B cell (primary cell): ENCODE measurements at regions not wholly inside any gene's neighbourhood (a gene's known extent, or its start where the extent isn't known, plus 50 kb on each side); places are given as distances from the start of the nearest gene placed in this dataset.

Source experiments
- ATAC-seq: fragments of 200-7000 bp; cut with Tn5 transposase; one replicate; pipeline ENCODE4 v1.10.0; 2021; ENCODE audit warnings: low read depth, mild to moderate bottlenecking, moderate number of reproducible peaks, moderate library complexity
- CTCF ChIA-PET: fragments of 350-600 bp; sonication (Branson Sonifier 250); formaldehyde crosslinking; loops from one replicate; lab custom pipeline; 2021; ENCODE audit warnings: antibody characterized with exemption, inconsistent platforms; lab: Charles Lee
- POLR2A ChIA-PET: fragments of 350-600 bp; sonication (Branson Sonifier 250); formaldehyde crosslinking; loops from one replicate; lab custom pipeline; 2021; ENCODE audit warnings: antibody characterized with exemption; lab: Charles Lee
- DNase-seq: peaks from one replicate; pipeline ENCODE4 v3.0.0; 2013
- H2AFZ ChIP-seq: 2 replicates; pipeline ENCODE4 v1.6.1; 2012; ENCODE audit warnings: mild to moderate bottlenecking, low read depth, low read length; ENCODE audit not compliant: insufficient read depth, poor library complexity, severe bottlenecking
- H3K27ac ChIP-seq, 2 donors: 1 replicate in 1 of 2; 2 replicates in 1 of 2; pipeline ENCODE4 v1.5.1; 2012 to 2013; ENCODE audit warnings: low read length in 2 of 2, mild to moderate bottlenecking in 2 of 2, moderate library complexity in 1 of 2
- H3K27me3 ChIP-seq, 4 experiments: fragments of 200-600 bp in 1 of 4; sonication (generic) in 1 of 4; replicated peaks in 1 of 4; 1 replicate in 2 of 4; 2 replicates in 2 of 4; pipeline versions ENCODE4 v1.6.1 to v1.7.0; 2013 to 2016; ENCODE audit warnings: low read length in 3 of 4, mild to moderate bottlenecking in 2 of 4, mixed read lengths in 1 of 4, moderate library complexity in 1 of 4; ENCODE audit not compliant: insufficient read depth in 4 of 4, control insufficient read depth in 3 of 4; ENCODE audit errors: control extremely low read depth in 1 of 4
- H3K36me3 ChIP-seq, 2 experiments: replicated peaks in 1 of 2; 1 replicate in 1 of 2; 2 replicates in 1 of 2; pipeline versions ENCODE4 v1.6.1 to v1.7.1; 2013; ENCODE audit warnings: low read length in 1 of 2; ENCODE audit not compliant: insufficient read depth in 2 of 2, control insufficient read depth in 1 of 2; ENCODE audit errors: control extremely low read depth in 1 of 2, extremely low read depth in 1 of 2
- H3K4me1 ChIP-seq, 2 donors: fragments of 200-600 bp in 1 of 2; sonication (generic) in 1 of 2; 1 replicate in 1 of 2; 2 replicates in 1 of 2; pipeline versions ENCODE4 v1.5.1 to v1.6.1; 2013 to 2017; ENCODE audit warnings: low read length in 2 of 2; ENCODE audit not compliant: control insufficient read depth in 2 of 2, insufficient read depth in 2 of 2
- H3K4me2 ChIP-seq: replicated peaks from 2 replicates; pipeline ENCODE3; 2012; ENCODE audit warnings: mild to moderate bottlenecking, low read depth, low read length; ENCODE audit not compliant: poor library complexity, severe bottlenecking
- H3K4me3 ChIP-seq, 5 experiments: fragments of 200-600 bp in 1 of 5; sonication (generic) in 1 of 5; 1 replicate in 3 of 5; 2 replicates in 2 of 5; pipeline versions ENCODE4 v1.5.1 to v1.7.0; 2011 to 2016; ENCODE audit warnings: low read length in 4 of 5, mild to moderate bottlenecking in 4 of 5, low read depth in 2 of 5, control low read depth in 1 of 5, moderate library complexity in 1 of 5; ENCODE audit not compliant: insufficient read depth in 1 of 5; ENCODE audit errors: control extremely low read depth in 1 of 5, extremely low read depth in 1 of 5
- H3K79me2 ChIP-seq: fragments of 200-600 bp; sonication (generic); one replicate; pipeline ENCODE4 v1.6.0; 2016; ENCODE audit warnings: low read length; ENCODE audit not compliant: control insufficient read depth, insufficient read depth
- H3K9ac ChIP-seq: fragments of 200-600 bp; sonication (generic); 2 replicates; pipeline ENCODE4 v1.6.1; 2017; ENCODE audit warnings: mild to moderate bottlenecking, low read length, moderate library complexity
- H3K9me3 ChIP-seq, 3 donors: one replicate each; pipeline versions ENCODE4 v1.6.1 to v1.7.1; 2013; ENCODE audit warnings: low read length in 2 of 3; ENCODE audit not compliant: control insufficient read depth in 2 of 3, insufficient read depth in 1 of 3; ENCODE audit errors: control extremely low read depth in 1 of 3
- H4K20me1 ChIP-seq: 2 replicates; pipeline ENCODE4 v1.6.0; 2012; ENCODE audit warnings: mild to moderate bottlenecking, low read length; ENCODE audit not compliant: insufficient read depth, control insufficient read depth, poor library complexity, severe bottlenecking
- H3K27ac Mint-ChIP-seq: one replicate; pipeline ENCODE4 v1.8.0; 2021; ENCODE audit warnings: mixed read lengths
- H3K27me3 Mint-ChIP-seq: one replicate; pipeline ENCODE4 v1.8.0; 2021; ENCODE audit warnings: mixed read lengths
- H3K4me1 Mint-ChIP-seq: one replicate; pipeline ENCODE4 v1.8.0; 2021; ENCODE audit warnings: mixed read lengths
- H3K4me3 Mint-ChIP-seq: one replicate; pipeline ENCODE4 v1.8.0; 2021; ENCODE audit warnings: mixed read lengths
- H3K9me3 Mint-ChIP-seq: one replicate; pipeline ENCODE4 v1.8.0; 2022; ENCODE audit warnings: mixed read lengths; ENCODE audit not compliant: insufficient read depth
- CTCF ChIP-seq: fragments of 200-600 bp; IDR thresholded peaks from one replicate; pipeline ENCODE4 v1.8.0; 2022; ENCODE audit warnings: antibody characterized with exemption, mild to moderate bottlenecking
- EZH2 ChIP-seq: IDR thresholded peaks from 2 replicates; pipeline ENCODE4 v1.6.1; 2012; ENCODE audit warnings: borderline replicate concordance, low read depth, mild to moderate bottlenecking, moderate library complexity, low read length; ENCODE audit not compliant: insufficient read depth, poor library complexity, severe bottlenecking
- WGBS: methylation state at CpG from one replicate; pipeline ENCODE4 v1.1.5; 2013; ENCODE audit warnings: missing lambda C conversion rate; ENCODE audit not compliant: insufficient coverage; 5-methylcytosine and 5-hydroxymethylcytosine counted together
- intact Hi-C: fragments of 100-400 bp; cut with micrococcal nuclease; formaldehyde crosslinking; loops from one replicate; pipeline ENCODE4 v1.10.0; 2022

GRCh38 chr2:150212722-150213171 lies 274.7 kb downstream of the RND3 start:
- H3K4me1 Mint-ChIP-seq, result no peaks in the 10 kb centered on the region

GRCh38 chr2:150211164-150211631 lies 276.3 kb downstream of the RND3 start:
- Histone ChIP-seq H3K9ac (no peak overlapping the region), H3K27ac (no peak overlapping the region), H3K4me3 (no peak overlapping the region), H3K4me1 (no peaks in the 10 kb centered on the region), H4K20me1 (no peaks in the 10 kb centered on the region), H3K27me3 (no peaks in the 10 kb centered on the region), H2AFZ (no peak overlapping the region), H3K79me2 (no peaks in the 10 kb centered on the region), H3K9me3 (no peaks in the 10 kb centered on the region), H3K36me3 (no peaks in the 10 kb centered on the region), H3K4me2 (no peak overlapping the region)
- CTCF ChIA-PET, result no interaction called here
- Mint-ChIP-seq H3K27me3 (no peaks in the 10 kb centered on the region), H3K27ac (no peak overlapping the region), H3K4me1 (no peaks in the 10 kb centered on the region), H3K4me3 (no peak overlapping the region), H3K9me3 (no peaks in the 10 kb centered on the region)
- POLR2A ChIA-PET, result no interaction called here
- DNase-seq (no peak), ATAC-seq (no peak)
- intact Hi-C loops, result no loop called here
- TF ChIP-seq EZH2, result no peak
- no peak for TF ChIP-seq CTCF

More at GRCh38 chr2:150212722-150213171, 274.7 kb downstream of the RND3 start:
- Histone ChIP-seq H3K4me2 (no peak overlapping the region), H3K4me1 (no peaks in the 10 kb centered on the region), H3K27me3 (no peaks in the 10 kb centered on the region), H3K9ac (no peak overlapping the region), H3K9me3 (no peaks in the 10 kb centered on the region), H3K27ac (no peak overlapping the region), H2AFZ (no peak overlapping the region), H3K36me3 (no peaks in the 10 kb centered on the region), H4K20me1 (no peaks in the 10 kb centered on the region), H3K79me2 (no peaks in the 10 kb centered on the region), H3K4me3 (no peak overlapping the region)
- ATAC-seq (no peak), DNase-seq (no peak)
- intact Hi-C loops, result no loop called here
- Mint-ChIP-seq H3K9me3 (no peaks in the 10 kb centered on the region), H3K4me3 (no peak overlapping the region), H3K27me3 (no peaks in the 10 kb centered on the region), H3K27ac (no peak overlapping the region)
- ChIA-PET POLR2A (no interaction called here), CTCF (no interaction called here)
- WGBS, result 66% methylated on average over 3 of the region's 4 CpGs
- TF ChIP-seq EZH2, result no peak
- no peak for TF ChIP-seq CTCF
